Nephron progenitor cell (in vitro differentiated cells): ENCODE measurements at regions not wholly inside any gene's neighbourhood (a gene's known extent, or its start where the extent isn't known, plus 50 kb on each side); places are given as distances from the start of the nearest gene placed in this dataset.

Experiments
- DNase-seq: peaks from one replicate; pipeline ENCODE4 v3.0.0; 2021
- H3K27ac Mint-ChIP-seq: 2 replicates; pipeline ENCODE4 v1.8.0; 2021; ENCODE audit warnings: mild to moderate bottlenecking, moderate library complexity, mixed read lengths
- H3K27me3 Mint-ChIP-seq: 2 replicates; pipeline ENCODE4 v1.8.0; 2021; ENCODE audit warnings: mild to moderate bottlenecking, low read depth, mixed read lengths; ENCODE audit not compliant: poor library complexity
- H3K36me3 Mint-ChIP-seq: 2 replicates; pipeline ENCODE4 v1.8.0; 2021; ENCODE audit warnings: low read depth, mixed read lengths
- H3K4me1 Mint-ChIP-seq: 2 replicates; pipeline ENCODE4 v1.8.0; 2021; ENCODE audit warnings: mixed read lengths
- H3K4me3 Mint-ChIP-seq: 2 replicates; pipeline ENCODE4 v1.8.0; 2021; ENCODE audit warnings: mild to moderate bottlenecking, moderate library complexity, mixed read lengths
- H3K9me3 Mint-ChIP-seq: 2 replicates; pipeline ENCODE4 v1.8.0; 2021; ENCODE audit warnings: mild to moderate bottlenecking, moderate library complexity, mixed read lengths
- CTCF ChIP-seq: fragments of 200-600 bp; sonication (generic); IDR thresholded peaks from 2 replicates; pipeline ENCODE4 v1.5.0; 2021; ENCODE audit warnings: antibody characterized with exemption

- H3K27me3 Mint-ChIP-seq = no peaks in the 10 kb centered on the region
- H3K27ac Mint-ChIP-seq = no peak overlapping the region
- no peak for TF ChIP-seq CTCF
- H3K9me3 Mint-ChIP-seq = peaks cover 26% of the 10 kb centered on the region
- DNase-seq = no peak
- H3K36me3 Mint-ChIP-seq = peaks cover 6% of the 10 kb centered on the region
- no peaks in the 10 kb centered on the region for H3K4me1 Mint-ChIP-seq
- H3K4me3 Mint-ChIP-seq = no peak overlapping the region
These were observed 51.1 kb upstream of the UGT8 start for GRCh38 chr4:114547340-114548134.
